WTC11 (cell line): ENCODE measurements at regions not wholly inside any gene's neighbourhood (a gene's known extent, or its start where the extent isn't known, plus 50 kb on each side); places are given as distances from the start of the nearest gene placed in this dataset.

Experiments used
- ATAC-seq: fragments of 200-7000 bp; cut with Tn5 transposase; 2 replicates; pipeline ENCODE4 v1.10.0; 2021; ENCODE audit warnings: mild to moderate bottlenecking, moderate library complexity
- CTCF ChIA-PET: fragments of 300-600 bp; sonication (Branson Sonifier 250); formaldehyde crosslinking; loops from one replicate; lab custom pipeline; 2021; ENCODE audit warnings: antibody characterized with exemption; lab: Charles Lee
- POLR2A ChIA-PET: fragments of 350-600 bp; sonication (Branson Sonifier 250); formaldehyde crosslinking; loops from one replicate; lab custom pipeline; 2021; ENCODE audit warnings: antibody characterized with exemption; lab: Charles Lee
- DNase-seq: peaks from one replicate; pipeline ENCODE4 v3.0.0; 2021; ENCODE audit warnings: low spot score
- H3K27ac Mint-ChIP-seq: 2 replicates; pipeline ENCODE4 v1.8.0; 2021; ENCODE audit warnings: mixed read lengths
- H3K27me3 Mint-ChIP-seq: 2 replicates; pipeline ENCODE4 v1.8.0; 2021; ENCODE audit warnings: low read depth, mild to moderate bottlenecking, moderate library complexity, mixed read lengths
- H3K36me3 Mint-ChIP-seq: 2 replicates; pipeline ENCODE4 v1.8.0; 2021; ENCODE audit warnings: mixed read lengths
- H3K4me1 Mint-ChIP-seq: 2 replicates; pipeline ENCODE4 v1.8.0; 2022; ENCODE audit warnings: mixed read lengths
- H3K4me3 Mint-ChIP-seq: 2 replicates; pipeline ENCODE4 v1.8.0; 2021; ENCODE audit warnings: mild to moderate bottlenecking, moderate library complexity, mixed read lengths
- H3K9me3 Mint-ChIP-seq: 2 replicates; pipeline ENCODE4 v1.8.0; 2021; ENCODE audit warnings: mixed read lengths
- ATF1 ChIP-seq: sonication (generic); formaldehyde crosslinking; IDR thresholded peaks from 2 replicates; pipeline ENCODE4 v1.8.1; 2023; ENCODE audit warnings: mild to moderate bottlenecking, moderate library complexity, missing genetic modification reagents
- ATF6 ChIP-seq: sonication (generic); formaldehyde crosslinking; IDR thresholded peaks from 2 replicates; pipeline ENCODE4 v1.8.1; 2023; ENCODE audit warnings: mild to moderate bottlenecking, missing genetic modification reagents
- E2F5 ChIP-seq: sonication (generic); formaldehyde crosslinking; IDR thresholded peaks from 2 replicates; pipeline ENCODE4 v1.8.1; 2022; ENCODE audit warnings: mild to moderate bottlenecking, moderate library complexity, missing genetic modification reagents
- FOXJ3 ChIP-seq: sonication (generic); formaldehyde crosslinking; IDR thresholded peaks from 2 replicates; pipeline ENCODE4 v1.9.0; 2021; ENCODE audit warnings: missing genetic modification reagents, mild to moderate bottlenecking, borderline replicate concordance
- FOXP1 ChIP-seq: sonication (generic); formaldehyde crosslinking; IDR thresholded peaks from 2 replicates; pipeline ENCODE4 v1.8.0; 2022; ENCODE audit warnings: missing genetic modification reagents, mild to moderate bottlenecking, moderate library complexity, borderline replicate concordance
- FOXP4 ChIP-seq: sonication (generic); formaldehyde crosslinking; IDR thresholded peaks from 2 replicates; pipeline ENCODE4 v1.8.0; 2022; ENCODE audit warnings: mild to moderate bottlenecking, missing genetic modification reagents
- GABPB1 ChIP-seq: sonication (generic); formaldehyde crosslinking; IDR thresholded peaks from 2 replicates; pipeline ENCODE4 v1.8.1; 2023; ENCODE audit warnings: mild to moderate bottlenecking, missing genetic modification reagents
- IRF1 ChIP-seq: sonication (generic); formaldehyde crosslinking; IDR thresholded peaks from 2 replicates; pipeline ENCODE4 v1.8.0; 2023; ENCODE audit warnings: missing genetic modification reagents
- JAZF1 ChIP-seq: fragments of 250-450 bp; sonication (Bioruptor Pico); IDR thresholded peaks from 2 replicates; pipeline ENCODE4 v1.9.0; 2021; ENCODE audit warnings: moderate library complexity, mild to moderate bottlenecking, inconsistent platforms
- NFYB ChIP-seq: sonication (generic); formaldehyde crosslinking; conservative IDR thresholded peaks from 2 replicates; pipeline ENCODE4 v1.8.0; 2022; ENCODE audit warnings: low read depth, missing genetic modification reagents
- NR3C1 ChIP-seq: sonication (generic); formaldehyde crosslinking; conservative IDR thresholded peaks from 2 replicates; pipeline ENCODE4 v1.8.1; 2023; ENCODE audit warnings: low read depth, mild to moderate bottlenecking, missing genetic modification reagents
- SMAD3 ChIP-seq: sonication (generic); formaldehyde crosslinking; IDR thresholded peaks from 2 replicates; pipeline ENCODE4 v1.8.0; 2022; ENCODE audit warnings: missing genetic modification reagents, mild to moderate bottlenecking, borderline replicate concordance
- SMAD4 ChIP-seq: sonication (generic); formaldehyde crosslinking; IDR thresholded peaks from 2 replicates; pipeline ENCODE4 v1.8.0; 2022; ENCODE audit warnings: mild to moderate bottlenecking, missing genetic modification reagents
- USF2 ChIP-seq: sonication (generic); formaldehyde crosslinking; IDR thresholded peaks from 2 replicates; pipeline ENCODE4 v1.8.1; 2023; ENCODE audit warnings: mild to moderate bottlenecking, missing genetic modification reagents, moderate library complexity
- ZNF232 ChIP-seq: sonication (generic); formaldehyde crosslinking; IDR thresholded peaks from 2 replicates; pipeline ENCODE4 v1.8.0; 2022; ENCODE audit warnings: mild to moderate bottlenecking, missing genetic modification reagents
- ZNF263 ChIP-seq: sonication (generic); formaldehyde crosslinking; IDR thresholded peaks from 2 replicates; pipeline ENCODE4 v1.8.1; 2022; ENCODE audit warnings: low read depth, mild to moderate bottlenecking, moderate library complexity, missing genetic modification reagents
- ZNF281 ChIP-seq: sonication (generic); formaldehyde crosslinking; IDR thresholded peaks from 2 replicates; pipeline ENCODE4 v1.8.0; 2023; ENCODE audit warnings: mild to moderate bottlenecking, missing genetic modification reagents
- TF ChIP-seq, protein P1 (sequence below): sonication (generic); formaldehyde crosslinking; IDR thresholded peaks from 2 replicates; pipeline ENCODE4 v1.8.0; 2022; ENCODE audit warnings: missing genetic modification reagents
- TF ChIP-seq, protein P2 (sequence below): fragments of 250-450 bp; sonication (Bioruptor Pico); IDR thresholded peaks from 2 replicates; pipeline ENCODE4 v1.8.0; 2021; ENCODE audit warnings: mild to moderate bottlenecking
- TF ChIP-seq, protein P3 (sequence below): sonication (generic); formaldehyde crosslinking; conservative IDR thresholded peaks from 2 replicates; pipeline ENCODE4 v1.8.1; 2022; ENCODE audit warnings: mild to moderate bottlenecking, missing genetic modification reagents

- TF ChIP-seq, protein P1, sequence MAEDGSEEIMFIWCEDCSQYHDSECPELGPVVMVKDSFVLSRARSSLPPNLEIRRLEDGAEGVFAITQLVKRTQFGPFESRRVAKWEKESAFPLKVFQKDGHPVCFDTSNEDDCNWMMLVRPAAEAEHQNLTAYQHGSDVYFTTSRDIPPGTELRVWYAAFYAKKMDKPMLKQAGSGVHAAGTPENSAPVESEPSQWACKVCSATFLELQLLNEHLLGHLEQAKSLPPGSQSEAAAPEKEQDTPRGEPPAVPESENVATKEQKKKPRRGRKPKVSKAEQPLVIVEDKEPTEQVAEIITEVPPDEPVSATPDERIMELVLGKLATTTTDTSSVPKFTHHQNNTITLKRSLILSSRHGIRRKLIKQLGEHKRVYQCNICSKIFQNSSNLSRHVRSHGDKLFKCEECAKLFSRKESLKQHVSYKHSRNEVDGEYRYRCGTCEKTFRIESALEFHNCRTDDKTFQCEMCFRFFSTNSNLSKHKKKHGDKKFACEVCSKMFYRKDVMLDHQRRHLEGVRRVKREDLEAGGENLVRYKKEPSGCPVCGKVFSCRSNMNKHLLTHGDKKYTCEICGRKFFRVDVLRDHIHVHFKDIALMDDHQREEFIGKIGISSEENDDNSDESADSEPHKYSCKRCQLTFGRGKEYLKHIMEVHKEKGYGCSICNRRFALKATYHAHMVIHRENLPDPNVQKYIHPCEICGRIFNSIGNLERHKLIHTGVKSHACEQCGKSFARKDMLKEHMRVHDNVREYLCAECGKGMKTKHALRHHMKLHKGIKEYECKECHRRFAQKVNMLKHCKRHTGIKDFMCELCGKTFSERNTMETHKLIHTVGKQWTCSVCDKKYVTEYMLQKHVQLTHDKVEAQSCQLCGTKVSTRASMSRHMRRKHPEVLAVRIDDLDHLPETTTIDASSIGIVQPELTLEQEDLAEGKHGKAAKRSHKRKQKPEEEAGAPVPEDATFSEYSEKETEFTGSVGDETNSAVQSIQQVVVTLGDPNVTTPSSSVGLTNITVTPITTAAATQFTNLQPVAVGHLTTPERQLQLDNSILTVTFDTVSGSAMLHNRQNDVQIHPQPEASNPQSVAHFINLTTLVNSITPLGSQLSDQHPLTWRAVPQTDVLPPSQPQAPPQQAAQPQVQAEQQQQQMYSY (CRISPR knock-in tag): no peak
- TF ChIP-seq ZNF281 (CRISPR knock-in tag) (no peak), FOXP1 (CRISPR knock-in tag) (no peak), USF2 (no peak), ZNF263 (CRISPR knock-in tag) (no peak), SMAD3 (CRISPR knock-in tag) (no peak), ATF6 (no peak), FOXP4 (no peak), SMAD4 (CRISPR knock-in tag) (no peak), FOXJ3 (CRISPR knock-in tag) (no peak), NFYB (CRISPR knock-in tag) (no peak)
Observed at GRCh38 chr7:136325578-136325977, 348.4 kb upstream of the MTPN start (continued).

DNA sequence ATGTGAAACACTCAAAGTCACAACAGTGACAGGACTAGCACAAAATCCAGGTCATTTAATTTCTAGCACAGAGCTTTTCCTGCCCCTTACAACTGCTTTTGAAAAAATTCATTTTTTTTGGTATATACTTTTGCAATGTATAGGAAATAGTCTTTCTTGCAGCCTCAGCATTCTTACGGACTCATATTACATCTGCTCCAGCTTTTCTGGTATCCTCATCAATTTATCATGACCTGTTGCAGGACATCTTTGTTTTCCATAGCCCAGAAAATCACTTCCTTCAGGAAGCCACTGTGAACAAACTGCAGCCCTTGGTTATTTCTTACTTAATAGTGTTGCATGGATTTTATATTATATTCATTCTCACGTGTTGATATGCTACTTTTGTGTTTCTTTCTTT is 347.9 kb upstream of the MTPN start:
- Mint-ChIP-seq H3K4me3 (no peak overlapping the region), H3K36me3 (no peaks in the 10 kb centered on the region)
- POLR2A ChIA-PET: no interaction called here
- TF ChIP-seq, protein P2, sequence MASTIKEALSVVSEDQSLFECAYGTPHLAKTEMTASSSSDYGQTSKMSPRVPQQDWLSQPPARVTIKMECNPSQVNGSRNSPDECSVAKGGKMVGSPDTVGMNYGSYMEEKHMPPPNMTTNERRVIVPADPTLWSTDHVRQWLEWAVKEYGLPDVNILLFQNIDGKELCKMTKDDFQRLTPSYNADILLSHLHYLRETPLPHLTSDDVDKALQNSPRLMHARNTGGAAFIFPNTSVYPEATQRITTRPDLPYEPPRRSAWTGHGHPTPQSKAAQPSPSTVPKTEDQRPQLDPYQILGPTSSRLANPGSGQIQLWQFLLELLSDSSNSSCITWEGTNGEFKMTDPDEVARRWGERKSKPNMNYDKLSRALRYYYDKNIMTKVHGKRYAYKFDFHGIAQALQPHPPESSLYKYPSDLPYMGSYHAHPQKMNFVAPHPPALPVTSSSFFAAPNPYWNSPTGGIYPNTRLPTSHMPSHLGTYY: no peak
- TF ChIP-seq GABPB1 (CRISPR knock-in tag): no peak
- TF ChIP-seq FOXP4: no peak
- TF ChIP-seq JAZF1 (CRISPR knock-in tag): no peak
- TF ChIP-seq, protein P3, sequence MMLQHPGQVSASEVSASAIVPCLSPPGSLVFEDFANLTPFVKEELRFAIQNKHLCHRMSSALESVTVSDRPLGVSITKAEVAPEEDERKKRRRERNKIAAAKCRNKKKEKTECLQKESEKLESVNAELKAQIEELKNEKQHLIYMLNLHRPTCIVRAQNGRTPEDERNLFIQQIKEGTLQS (CRISPR knock-in tag): no peak
- TF ChIP-seq E2F5: no peak
- no peak for TF ChIP-seq NR3C1
- no peak for TF ChIP-seq ZNF232 (CRISPR knock-in tag)
- no peak for TF ChIP-seq ATF1 (CRISPR knock-in tag)
- TF ChIP-seq IRF1: no peak

More for the DNA sequence above, 347.9 kb upstream of the MTPN start:
- DNase-seq (no peak), ATAC-seq (no peak)
- Mint-ChIP-seq H3K9me3 (no peaks in the 10 kb centered on the region), H3K27me3 (no peaks in the 10 kb centered on the region), H3K4me1 (peaks cover 7% of the 10 kb centered on the region), H3K27ac (no peak overlapping the region)
- CTCF ChIA-PET: no interaction called here
